NCI-H2227 treated with DMSO at 0.1 percent for 48 hours (cell line): ENCODE measurements at regions not wholly inside any gene's neighbourhood (a gene's known extent, or its start where the extent isn't known, plus 50 kb on each side); places are given as distances from the start of the nearest gene placed in this dataset.

Experiments
- DNase-seq: peaks from one replicate; lab custom pipeline; 2025; lab: John Stamatoyannopoulos, UW

DNA sequence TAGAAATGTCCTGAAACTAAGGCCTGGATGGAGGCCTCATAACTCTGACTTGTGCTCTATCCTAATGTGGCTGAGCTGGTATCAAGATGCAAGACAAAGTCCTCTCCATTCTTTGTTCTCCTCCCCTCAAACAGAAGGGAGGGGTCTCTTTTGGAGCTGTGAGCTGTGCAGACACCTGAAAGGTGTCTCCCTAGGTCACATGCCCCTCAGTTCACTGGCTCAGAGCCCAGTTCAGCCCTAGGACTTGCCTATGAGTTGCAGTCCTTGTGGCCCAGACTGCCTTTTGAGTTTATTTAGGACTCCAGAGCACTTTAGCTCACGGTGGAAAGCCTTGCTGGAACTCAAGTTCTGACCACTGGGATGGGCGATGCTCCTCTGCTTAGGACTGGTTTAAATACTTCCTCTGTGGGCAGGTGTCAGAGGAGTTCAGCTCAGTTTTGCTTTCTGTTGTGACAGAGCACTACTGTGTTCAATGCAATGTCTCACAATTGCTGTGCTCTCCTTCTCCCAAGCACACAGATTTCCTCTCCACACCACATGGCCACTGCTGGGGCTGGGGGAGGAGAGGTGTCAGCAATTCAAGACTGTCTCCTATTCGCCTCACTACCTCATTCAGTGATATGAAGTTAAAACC, 84.8 kb upstream of the ZNF827 start:
- DNase-seq, result no peak

- DNase-seq, result no peak
Observed at GRCh38 chr4:146022541-146022940, 83.9 kb upstream of the ZNF827 start.

DNA sequence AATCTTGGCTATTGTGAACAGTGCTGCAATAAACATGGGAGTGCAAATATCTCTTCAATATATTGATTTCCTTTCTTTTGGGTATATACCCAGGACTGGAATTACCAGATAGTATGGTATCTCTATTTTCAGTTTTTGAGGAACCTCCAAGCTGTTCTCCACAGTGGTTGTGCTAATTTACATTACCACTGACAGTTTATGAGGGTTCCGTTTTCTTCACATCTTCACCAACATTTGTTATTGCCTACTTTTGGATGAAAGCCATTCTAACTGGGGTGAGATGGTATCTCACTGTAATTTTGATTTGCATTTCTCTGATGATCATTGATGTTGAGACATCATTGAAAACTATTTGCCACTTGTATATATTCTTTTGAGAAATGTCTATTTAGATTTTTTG, 79.6 kb upstream of the ZNF827 start:
- no peak for DNase-seq

DNA sequence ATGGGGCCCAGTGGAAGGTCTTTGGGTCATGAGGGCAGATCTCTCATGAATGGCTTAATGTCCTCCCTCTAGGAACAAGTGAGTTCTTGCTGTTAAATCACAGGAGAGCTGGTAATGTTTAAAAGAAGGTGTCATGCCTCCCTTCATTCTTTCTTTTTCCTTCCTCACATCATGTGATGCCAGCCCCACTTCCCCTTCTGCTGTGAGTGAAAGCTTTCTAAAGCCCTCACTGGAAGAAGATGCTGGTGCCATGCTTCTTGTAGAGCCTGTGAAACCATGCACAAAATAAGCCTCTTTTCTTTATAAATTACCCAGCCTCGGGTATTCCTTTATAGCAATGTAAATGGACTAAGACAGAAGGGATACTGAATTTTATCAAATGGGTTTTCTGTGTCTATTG, 66.1 kb upstream of the ZNF827 start:
- DNase-seq, result no peak

GRCh38 chr4:145988628-145989027, 50.0 kb upstream of the ZNF827 start:
- peak; percentile 41 for DNase-seq
